IgD-negative memory B cell (primary cell): ENCODE measurements at regions not wholly inside any gene's neighbourhood (a gene's known extent, or its start where the extent isn't known, plus 50 kb on each side); places are given as distances from the start of the nearest gene placed in this dataset.

Experiments
- H3K27ac Mint-ChIP-seq, 3 donors: one replicate each; pipeline ENCODE4 v1.8.0; 2020 to 2022; ENCODE audit warnings: mild to moderate bottlenecking in 3 of 3, mixed read lengths in 3 of 3, moderate library complexity in 1 of 3
- H3K27me3 Mint-ChIP-seq: one replicate; pipeline ENCODE4 v1.8.0; 2021; ENCODE audit warnings: mixed read lengths
- H3K36me3 Mint-ChIP-seq: one replicate; pipeline ENCODE4 v1.8.0; 2020; ENCODE audit warnings: mild to moderate bottlenecking, mixed read lengths
- H3K4me1 Mint-ChIP-seq, 3 donors: one replicate each; pipeline ENCODE4 v1.8.0; 2020 to 2022; ENCODE audit warnings: mixed read lengths in 3 of 3, mild to moderate bottlenecking in 1 of 3
- H3K4me3 Mint-ChIP-seq, 4 donors: one replicate each; pipeline ENCODE4 v1.8.0; 2020 to 2022; ENCODE audit warnings: mild to moderate bottlenecking in 4 of 4, mixed read lengths in 4 of 4, moderate library complexity in 3 of 4
- H3K9me3 Mint-ChIP-seq, 3 donors: one replicate each; pipeline ENCODE4 v1.8.0; 2020 to 2021; ENCODE audit warnings: mixed read lengths in 3 of 3, mild to moderate bottlenecking in 1 of 3

DNA sequence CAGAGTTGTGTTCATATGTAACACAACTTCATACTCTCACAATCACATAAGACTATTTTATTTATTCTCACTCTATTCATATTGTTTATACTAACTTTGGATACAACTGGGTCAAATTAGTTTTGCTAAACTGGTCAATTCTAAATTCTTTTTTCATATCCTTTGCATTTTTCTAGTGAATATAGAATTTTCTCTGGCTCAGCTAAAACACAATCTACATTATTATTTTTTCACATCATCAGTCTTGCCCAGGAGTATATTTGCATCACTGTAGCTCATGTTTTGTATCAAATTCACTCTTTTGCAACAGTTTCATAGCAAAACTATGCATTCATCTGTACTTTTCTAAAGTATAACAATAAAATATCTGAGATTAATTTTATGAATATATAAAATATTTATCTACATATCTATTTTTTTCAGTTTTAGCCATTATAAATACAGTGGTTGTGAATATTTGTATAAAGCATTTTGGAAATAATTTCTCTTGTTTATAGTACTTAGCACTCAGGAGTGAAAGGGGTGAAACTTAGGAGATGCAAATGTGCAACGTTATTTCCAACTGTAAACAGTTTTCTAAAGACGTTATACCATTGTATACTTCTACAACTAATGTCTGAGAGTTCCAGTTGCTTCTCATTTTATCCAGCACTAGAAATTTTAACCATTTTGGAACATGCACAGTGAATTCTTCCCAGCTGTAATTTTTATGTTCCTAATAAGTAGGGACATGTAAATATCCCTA, 854.6 kb downstream of the CBLN2 start:
- no peak overlapping the region for H3K27ac Mint-ChIP-seq
- H3K4me1 Mint-ChIP-seq = no peaks in the 10 kb centered on the region
- H3K4me3 Mint-ChIP-seq = no peak overlapping the region
- H3K9me3 Mint-ChIP-seq = no peaks in the 10 kb centered on the region
- H3K36me3 Mint-ChIP-seq = no peaks in the 10 kb centered on the region
- no peaks in the 10 kb centered on the region for H3K27me3 Mint-ChIP-seq

DNA sequence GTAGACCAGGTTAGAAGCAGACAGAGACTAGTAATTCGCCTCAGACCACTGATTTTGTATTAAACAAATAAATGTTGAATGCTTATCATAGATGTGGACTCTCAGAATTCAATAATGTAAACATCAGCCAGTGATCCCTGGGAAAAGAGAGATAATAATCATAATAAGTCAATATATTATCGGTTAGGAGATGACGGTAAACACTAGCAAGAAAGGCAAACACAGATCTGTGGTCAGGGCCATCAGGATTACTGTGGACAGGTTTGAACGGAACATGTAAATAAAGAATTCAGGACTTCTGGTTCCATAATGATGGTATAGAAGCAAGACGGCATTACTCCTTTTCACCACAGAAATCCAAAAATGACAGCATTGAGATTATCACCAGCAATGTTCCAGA, 861.6 kb downstream of the CBLN2 start:
- no peak overlapping the region for H3K27ac Mint-ChIP-seq
- H3K27me3 Mint-ChIP-seq = no peaks in the 10 kb centered on the region
- H3K4me1 Mint-ChIP-seq = no peaks in the 10 kb centered on the region
- H3K36me3 Mint-ChIP-seq = peaks cover 2% of the 10 kb centered on the region
- H3K9me3 Mint-ChIP-seq = peaks cover 4 to 15% (median 7%) of the 10 kb centered on the region in 3 donors
- H3K4me3 Mint-ChIP-seq = no peak overlapping the region

DNA sequence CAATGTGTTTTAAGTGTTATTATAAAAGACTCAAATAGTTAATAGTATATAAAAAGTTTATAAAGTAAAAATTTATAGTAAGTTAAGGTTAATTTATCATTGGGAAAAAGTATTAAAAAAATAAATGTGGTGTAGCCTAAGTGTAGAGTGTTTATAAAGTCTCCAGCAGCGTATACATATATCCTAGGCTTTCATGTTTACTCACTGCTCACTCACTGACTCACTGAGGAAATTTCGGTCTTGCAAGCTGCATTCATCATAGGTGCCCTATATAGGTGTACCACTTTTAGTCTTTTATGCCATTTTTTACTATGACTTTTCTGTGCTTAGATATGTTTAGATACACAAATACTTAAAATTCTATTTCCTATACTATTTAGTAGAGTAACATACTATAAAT, 866.0 kb downstream of the CBLN2 start:
- Mint-ChIP-seq H3K27ac (no peak overlapping the region), H3K27me3 (no peaks in the 10 kb centered on the region), H3K9me3 (peaks cover 9 to 14% (median 10%) of the 10 kb centered on the region in 3 donors), H3K36me3 (peaks cover 2% of the 10 kb centered on the region), H3K4me3 (no peak overlapping the region), H3K4me1 (no peaks in the 10 kb centered on the region)

DNA sequence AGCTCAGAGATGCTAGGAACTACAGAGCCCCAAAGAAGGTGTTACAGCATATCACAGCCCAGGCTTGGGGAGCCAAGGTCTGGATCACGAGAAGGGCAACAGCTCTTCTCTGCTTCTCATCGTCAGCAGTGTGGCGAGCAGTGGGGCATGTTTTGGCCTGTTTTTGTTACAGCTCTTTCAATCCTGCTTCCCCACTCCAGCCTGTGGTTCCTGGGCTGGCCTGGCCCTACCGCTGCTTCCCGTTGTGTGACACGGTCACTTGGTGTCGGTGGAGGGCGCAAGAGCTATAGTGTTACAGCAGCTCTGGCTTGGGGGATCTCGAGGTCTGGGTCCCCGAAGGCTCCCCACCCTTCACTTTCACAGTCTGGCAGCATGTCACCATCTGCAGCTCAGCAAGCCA, 870.2 kb downstream of the CBLN2 start:
- peaks cover 3 to 6% (median 5%) of the 10 kb centered on the region in 3 donors for H3K9me3 Mint-ChIP-seq
- H3K4me3 Mint-ChIP-seq = no peak overlapping the region
- H3K27me3 Mint-ChIP-seq = no peaks in the 10 kb centered on the region
- peak overlapping the region in 1 of 3 donors; percentile 64 for H3K27ac Mint-ChIP-seq
- no peaks in the 10 kb centered on the region for H3K4me1 Mint-ChIP-seq
- H3K36me3 Mint-ChIP-seq = no peaks in the 10 kb centered on the region

DNA sequence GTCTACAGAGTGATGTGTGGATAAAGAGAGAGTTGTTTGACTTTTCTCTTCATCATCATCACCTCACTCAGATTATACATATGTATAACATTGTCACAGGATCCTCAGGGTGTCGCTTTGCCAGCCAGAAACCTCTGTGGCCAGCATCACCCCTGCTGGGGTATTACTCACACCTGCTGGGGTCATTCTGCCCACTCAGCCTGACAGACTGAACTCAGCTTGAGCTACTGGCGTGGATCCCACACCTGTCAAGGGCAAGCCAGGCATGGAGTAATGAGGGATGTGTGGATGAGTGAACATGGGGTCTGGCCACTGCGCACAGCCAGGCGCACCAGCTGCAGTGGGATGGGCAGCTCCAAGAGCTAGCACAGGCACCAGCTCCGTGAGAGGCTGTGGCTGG, 870.6 kb downstream of the CBLN2 start:
- Mint-ChIP-seq H3K27me3 (no peaks in the 10 kb centered on the region), H3K9me3 (peaks cover 3 to 6% (median 5%) of the 10 kb centered on the region in 3 donors), H3K4me3 (no peak overlapping the region), H3K4me1 (no peaks in the 10 kb centered on the region), H3K36me3 (no peaks in the 10 kb centered on the region), H3K27ac (peak overlapping the region in 1 of 3 donors; percentile 64)

DNA sequence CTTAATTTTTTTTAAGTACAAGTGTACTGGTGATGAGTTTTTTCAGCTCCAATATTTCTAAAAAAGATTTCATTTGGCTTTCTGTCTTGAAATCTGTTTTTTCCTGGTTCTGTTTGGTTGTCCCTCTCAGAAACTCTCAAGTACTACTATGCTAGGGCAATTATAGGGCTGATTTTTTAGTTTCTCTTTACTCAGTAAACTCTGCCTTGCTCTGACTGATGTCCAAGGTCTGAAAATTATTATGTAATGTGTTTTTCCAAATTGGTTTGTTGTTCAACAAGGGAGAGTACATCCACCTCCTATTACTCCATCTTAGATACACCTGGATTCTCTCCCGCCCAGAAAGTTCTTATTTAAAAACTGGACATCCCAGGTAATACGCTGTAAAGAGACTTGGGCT, 877.7 kb downstream of the CBLN2 start:
- Mint-ChIP-seq H3K36me3 (no peaks in the 10 kb centered on the region), H3K4me3 (no peak overlapping the region), H3K27ac (no peak overlapping the region), H3K27me3 (no peaks in the 10 kb centered on the region), H3K9me3 (peaks cover 0 to 4% (median 0%) of the 10 kb centered on the region in 3 donors), H3K4me1 (no peaks in the 10 kb centered on the region)

DNA sequence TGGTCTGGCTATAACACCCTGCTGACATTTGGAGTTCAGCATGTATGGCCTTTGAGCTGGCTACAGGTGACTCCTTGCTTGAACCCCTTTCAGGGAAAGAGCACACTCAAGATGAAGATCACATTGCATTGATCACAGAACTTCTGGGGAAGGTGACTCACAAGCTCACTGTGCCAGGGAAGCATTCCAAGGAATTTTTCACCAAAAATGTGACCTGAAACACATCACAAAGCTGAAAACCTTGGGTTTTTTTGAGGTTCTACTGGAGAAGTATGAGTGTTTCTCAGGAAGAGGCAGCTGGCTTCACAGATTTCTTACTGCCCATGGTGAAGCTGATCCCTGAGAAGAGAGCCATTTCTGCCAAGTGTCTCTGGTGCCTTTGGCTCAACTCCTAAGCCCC, 879.0 kb downstream of the CBLN2 start:
- no peaks in the 10 kb centered on the region for H3K4me1 Mint-ChIP-seq
- no peak overlapping the region for H3K4me3 Mint-ChIP-seq
- H3K36me3 Mint-ChIP-seq = no peaks in the 10 kb centered on the region
- H3K9me3 Mint-ChIP-seq = peaks cover 0 to 8% (median 0%) of the 10 kb centered on the region in 3 donors
- no peak overlapping the region for H3K27ac Mint-ChIP-seq
- no peaks in the 10 kb centered on the region for H3K27me3 Mint-ChIP-seq

DNA sequence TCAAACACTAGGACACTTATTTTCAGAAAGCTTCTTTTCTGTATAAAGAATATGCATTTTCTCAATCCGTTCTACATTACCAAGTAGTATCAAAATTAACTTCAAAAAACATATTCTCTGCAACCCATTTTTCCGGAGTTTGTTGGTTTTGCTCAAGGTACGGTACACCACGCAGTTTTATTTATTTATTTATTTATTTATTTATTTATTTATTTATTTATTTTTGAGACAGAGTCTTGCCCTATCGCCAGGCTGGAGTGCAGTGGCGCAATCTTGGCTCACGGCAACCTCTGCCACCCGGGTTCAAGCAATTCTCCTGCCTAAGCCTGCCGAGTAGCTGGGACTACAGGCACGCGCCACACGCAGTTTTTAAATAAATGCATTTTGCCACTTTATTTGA, 900.3 kb downstream of the CBLN2 start:
- Mint-ChIP-seq H3K9me3 (peaks cover 0 to 3% (median 2%) of the 10 kb centered on the region in 3 donors), H3K27me3 (no peaks in the 10 kb centered on the region), H3K4me3 (no peak overlapping the region), H3K36me3 (no peaks in the 10 kb centered on the region), H3K27ac (no peak overlapping the region), H3K4me1 (no peaks in the 10 kb centered on the region)

DNA sequence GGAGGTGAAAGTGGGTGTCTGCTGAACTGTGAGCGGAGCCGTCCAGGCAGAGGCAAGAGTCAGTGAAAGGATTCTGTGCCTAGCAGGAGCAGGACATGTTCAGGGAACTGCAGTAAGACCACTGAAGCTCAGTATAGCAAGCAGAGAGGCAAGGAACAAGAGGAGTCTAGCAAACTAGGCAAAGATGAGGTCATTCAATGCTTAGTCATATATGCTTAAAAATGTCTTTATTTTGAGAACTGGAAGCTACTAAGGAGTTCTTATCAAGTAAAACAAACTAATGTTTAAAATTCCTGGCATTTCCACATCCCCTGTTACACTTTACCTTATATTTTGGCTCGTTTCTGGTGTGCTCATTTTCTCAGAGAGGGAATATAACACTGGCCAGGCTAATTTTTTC, 913.4 kb downstream of the CBLN2 start:
- Mint-ChIP-seq H3K27ac (no peak overlapping the region), H3K4me1 (no peaks in the 10 kb centered on the region), H3K36me3 (no peaks in the 10 kb centered on the region), H3K9me3 (peaks cover 0 to 2% (median 2%) of the 10 kb centered on the region in 3 donors), H3K27me3 (no peaks in the 10 kb centered on the region), H3K4me3 (no peak overlapping the region)

DNA sequence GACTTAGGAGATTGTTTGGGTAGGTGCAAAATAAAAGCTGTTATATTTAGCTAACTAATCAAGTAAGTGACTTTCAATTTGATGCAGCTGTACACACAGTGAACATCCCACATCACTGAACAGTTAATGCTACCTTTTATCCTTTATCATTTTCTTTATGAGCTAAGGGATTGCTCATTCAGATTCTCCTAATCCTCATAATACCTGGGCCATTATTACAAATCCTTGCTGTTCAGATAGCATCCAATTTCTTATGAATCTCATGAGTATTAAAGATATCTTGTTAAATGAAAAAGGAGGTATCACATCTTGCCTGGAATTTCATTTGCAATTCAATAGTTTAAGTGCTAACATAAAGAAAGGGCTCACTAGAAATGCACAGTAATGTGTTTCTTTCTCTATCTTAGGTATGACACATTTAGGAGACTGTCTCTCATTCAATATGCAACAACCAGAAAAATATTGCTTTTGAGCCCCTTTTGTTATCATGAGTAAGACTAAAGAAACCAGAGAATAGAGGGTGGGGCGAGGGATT, 918.5 kb downstream of the CBLN2 start:
- H3K27ac Mint-ChIP-seq = no peak overlapping the region
- no peak overlapping the region for H3K4me3 Mint-ChIP-seq
- H3K4me1 Mint-ChIP-seq = no peaks in the 10 kb centered on the region
- H3K36me3 Mint-ChIP-seq = no peaks in the 10 kb centered on the region
- peaks cover 0 to 2% (median 2%) of the 10 kb centered on the region in 3 donors for H3K9me3 Mint-ChIP-seq
- no peaks in the 10 kb centered on the region for H3K27me3 Mint-ChIP-seq

DNA sequence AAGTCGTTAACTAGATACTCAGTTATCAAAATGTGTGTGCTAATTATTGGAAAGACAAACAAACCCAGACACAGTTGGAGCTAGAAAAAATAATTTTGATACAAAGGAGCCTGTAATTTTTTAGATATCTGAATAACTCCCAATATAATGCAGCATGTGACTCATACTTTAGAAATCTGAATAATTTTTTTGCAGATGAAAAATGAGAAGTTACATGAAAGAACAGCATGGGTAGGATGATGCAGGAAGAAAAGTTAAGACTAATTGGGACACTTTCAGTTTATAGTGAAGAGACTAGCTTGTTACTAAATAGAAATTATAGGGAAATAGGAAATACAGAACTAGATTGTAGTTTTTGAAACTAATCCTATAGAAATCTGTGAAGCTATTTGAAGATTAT, 945.8 kb downstream of the CBLN2 start:
- no peak overlapping the region for H3K4me3 Mint-ChIP-seq
- no peaks in the 10 kb centered on the region for H3K27me3 Mint-ChIP-seq
- no peaks in the 10 kb centered on the region for H3K4me1 Mint-ChIP-seq
- H3K36me3 Mint-ChIP-seq = no peaks in the 10 kb centered on the region
- H3K27ac Mint-ChIP-seq = no peak overlapping the region
- no peaks in the 10 kb centered on the region for H3K9me3 Mint-ChIP-seq

DNA sequence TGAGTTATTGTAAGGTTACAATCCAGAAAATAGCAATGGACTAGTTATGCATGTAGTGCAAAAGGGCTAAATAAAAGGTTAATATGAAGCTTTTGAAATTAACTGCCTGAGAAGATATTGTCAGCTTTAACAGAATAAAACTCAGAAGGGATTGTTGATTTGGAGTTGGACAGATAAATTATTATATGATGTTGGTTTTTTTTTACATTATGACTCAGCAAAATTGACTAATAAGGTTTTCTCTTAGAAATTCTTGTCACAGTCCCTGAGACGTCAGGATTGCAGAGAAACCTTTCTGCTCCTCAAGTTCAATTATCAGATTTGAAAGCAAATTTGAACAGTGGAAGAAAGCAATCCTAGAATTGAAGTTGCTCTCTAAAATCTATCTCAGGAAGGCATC, 946.9 kb downstream of the CBLN2 start:
- Mint-ChIP-seq H3K36me3 (no peaks in the 10 kb centered on the region), H3K27me3 (no peaks in the 10 kb centered on the region), H3K4me3 (no peak overlapping the region), H3K27ac (no peak overlapping the region), H3K9me3 (no peaks in the 10 kb centered on the region), H3K4me1 (no peaks in the 10 kb centered on the region)

DNA sequence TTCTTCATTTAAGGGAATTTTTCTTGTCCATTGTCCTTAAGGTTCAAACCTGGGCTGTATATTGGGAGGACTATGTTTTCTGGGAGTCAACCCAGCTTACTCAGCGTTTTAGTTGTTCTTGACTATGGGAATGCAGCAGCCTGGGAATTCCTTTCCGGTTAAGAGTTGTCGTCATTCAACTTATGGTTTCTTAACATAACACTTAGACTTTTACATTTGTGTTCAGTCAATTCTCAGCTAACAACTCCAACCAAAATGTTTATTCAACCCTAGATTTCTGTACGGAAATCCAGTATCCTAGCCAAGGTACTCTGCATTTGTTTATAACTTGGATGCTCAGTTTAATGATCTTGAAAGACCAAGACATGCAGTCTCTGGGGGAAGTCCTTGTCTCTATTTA, 960.9 kb downstream of the CBLN2 start:
- Mint-ChIP-seq H3K4me3 (no peak overlapping the region), H3K9me3 (peaks cover 0 to 18% (median 2%) of the 10 kb centered on the region in 3 donors), H3K27ac (no peak overlapping the region), H3K4me1 (no peaks in the 10 kb centered on the region), H3K36me3 (no peaks in the 10 kb centered on the region), H3K27me3 (no peaks in the 10 kb centered on the region)

DNA sequence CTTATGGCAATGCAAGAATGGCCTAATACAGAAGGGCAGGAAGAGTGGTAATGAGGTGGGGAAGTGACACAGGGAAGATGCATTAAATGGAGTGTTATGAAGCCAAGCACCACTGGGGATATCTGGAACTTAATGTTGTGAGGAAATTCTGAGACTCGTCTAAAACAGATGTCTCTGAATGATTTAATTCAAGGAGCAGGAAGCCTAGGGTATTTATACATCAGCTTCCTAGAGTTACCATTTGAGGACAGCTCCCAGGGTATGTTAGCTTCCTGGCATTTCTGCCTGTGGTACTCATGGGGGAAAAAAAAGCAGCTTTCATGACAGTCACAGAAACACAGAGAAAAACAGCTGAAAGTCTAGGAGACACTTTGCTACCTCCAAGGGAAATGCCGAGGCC, 989.5 kb downstream of the CBLN2 start:
- peaks cover 3 to 13% (median 6%) of the 10 kb centered on the region in 3 donors for H3K9me3 Mint-ChIP-seq
- H3K4me3 Mint-ChIP-seq = no peak overlapping the region
- H3K27ac Mint-ChIP-seq = no peak overlapping the region
- no peaks in the 10 kb centered on the region for H3K36me3 Mint-ChIP-seq
- no peaks in the 10 kb centered on the region for H3K27me3 Mint-ChIP-seq
- H3K4me1 Mint-ChIP-seq = no peaks in the 10 kb centered on the region

DNA sequence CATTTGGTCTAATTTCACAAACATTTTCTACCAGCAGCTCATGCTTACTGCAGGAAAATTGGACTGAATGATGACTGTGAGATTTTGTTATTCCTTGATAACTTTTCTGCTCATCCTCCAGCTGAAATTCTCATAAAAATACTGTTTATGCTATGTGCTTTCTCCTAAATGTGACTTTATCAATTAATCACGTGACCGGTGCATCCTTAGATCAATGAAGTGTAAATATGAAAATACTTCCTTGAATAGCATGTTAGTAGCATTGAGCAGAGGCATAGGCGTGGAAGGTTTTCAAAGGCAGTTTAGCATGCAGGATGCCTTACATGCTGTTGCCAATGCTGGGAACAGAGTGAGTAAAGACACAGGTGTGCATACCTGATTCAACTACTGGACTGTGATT, 1002.5 kb downstream of the CBLN2 start:
- Mint-ChIP-seq H3K4me1 (no peaks in the 10 kb centered on the region), H3K9me3 (peaks cover 4 to 12% (median 5%) of the 10 kb centered on the region in 3 donors), H3K4me3 (no peak overlapping the region), H3K36me3 (no peaks in the 10 kb centered on the region), H3K27ac (no peak overlapping the region), H3K27me3 (no peaks in the 10 kb centered on the region)

DNA sequence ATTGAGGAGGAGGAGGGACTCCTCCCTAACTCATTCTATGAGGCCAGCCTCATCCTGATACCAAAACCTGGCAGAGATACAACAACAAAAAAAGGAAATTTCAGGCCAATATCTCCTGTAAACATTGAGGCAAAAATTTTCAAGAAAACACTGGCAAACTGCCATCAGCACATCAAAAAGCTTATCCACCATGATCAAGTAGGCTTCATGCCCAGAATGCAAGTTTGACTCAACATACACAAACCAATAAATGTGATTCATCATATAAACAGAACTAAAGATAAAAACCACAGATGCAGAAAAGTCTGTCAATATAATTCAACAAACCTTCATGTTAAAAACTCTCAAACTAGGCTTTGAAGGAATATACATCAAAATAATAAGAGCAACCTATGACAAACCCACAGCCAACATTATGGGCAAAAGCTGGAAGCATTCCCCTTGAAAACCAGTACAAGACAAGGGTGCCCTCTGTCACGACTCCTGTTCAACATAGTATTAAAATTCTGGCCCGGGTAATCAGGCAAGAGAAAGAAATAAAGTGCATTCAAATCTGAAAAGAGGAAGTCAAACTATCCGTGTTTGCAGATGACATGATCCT, 1014.3 kb downstream of the CBLN2 start:
- no peak overlapping the region for H3K27ac Mint-ChIP-seq
- H3K4me3 Mint-ChIP-seq = no peak overlapping the region
- H3K4me1 Mint-ChIP-seq = no peaks in the 10 kb centered on the region
- peaks cover 2% of the 10 kb centered on the region for H3K36me3 Mint-ChIP-seq
- H3K27me3 Mint-ChIP-seq = no peaks in the 10 kb centered on the region
- H3K9me3 Mint-ChIP-seq = peaks cover 0 to 5% (median 3%) of the 10 kb centered on the region in 3 donors
